Frontal cortex (tissue), 3 donors: ENCODE measurements at regions not wholly inside any gene's neighbourhood (a gene's known extent, or its start where the extent isn't known, plus 50 kb on each side); places are given as distances from the start of the nearest gene placed in this dataset.

Experiments used
- DNase-seq, 2 donors: peaks; one replicate each; pipeline ENCODE4 v3.0.0; 2012; ENCODE audit warnings: low spot score in 2 of 2
- FAIRE-seq: peaks from 2 replicates; lab custom pipeline; 2012; peaks lifted over from hg19 to GRCh38; lab: Jason Lieb, UNC
- donor health status: control.
- donor health status: control.
- donor health status: control.

DNA sequence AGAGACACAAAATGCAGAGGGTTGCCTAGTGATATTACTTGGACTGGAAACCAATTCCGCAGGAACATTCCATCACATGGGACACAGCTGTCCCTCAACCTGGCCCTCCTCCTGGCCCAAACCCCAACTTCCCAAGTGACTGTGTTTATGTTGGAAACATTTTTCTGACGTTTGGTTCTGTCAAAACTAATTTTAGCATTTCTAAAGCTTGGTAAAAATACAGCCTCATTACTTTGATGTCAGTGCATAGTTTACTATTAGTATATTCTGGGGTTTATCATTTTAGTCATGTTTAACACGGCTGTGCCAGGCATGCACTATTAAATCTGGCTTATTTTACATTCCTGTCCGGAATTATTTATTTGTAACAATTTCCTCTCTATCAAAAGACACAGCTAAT is 69.9 kb downstream of the GLI2 start:
- DNase-seq (no peak), FAIRE-seq (no peak)

DNA sequence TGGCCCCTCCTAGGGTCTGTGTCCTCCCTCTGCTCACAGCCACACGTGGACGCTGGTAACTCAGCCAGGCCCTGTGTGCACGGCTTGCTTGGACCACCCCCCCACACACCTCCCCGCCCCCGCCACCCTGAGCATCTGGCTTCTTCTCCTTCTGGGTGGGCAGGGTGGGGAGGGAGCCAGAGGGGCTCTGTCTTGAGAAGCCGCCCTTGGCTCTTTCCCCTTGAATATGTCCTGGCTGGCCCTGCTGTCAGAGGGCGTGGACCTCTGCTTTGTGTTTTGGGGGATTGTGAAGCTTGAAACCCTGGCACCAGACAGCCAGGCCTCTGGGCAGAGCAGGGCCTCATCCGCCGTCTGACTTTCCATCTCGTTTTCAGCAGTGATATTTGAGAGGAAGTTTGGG is 72.1 kb downstream of the GLI2 start:
- FAIRE-seq (no peak), DNase-seq (no peak)

DNA sequence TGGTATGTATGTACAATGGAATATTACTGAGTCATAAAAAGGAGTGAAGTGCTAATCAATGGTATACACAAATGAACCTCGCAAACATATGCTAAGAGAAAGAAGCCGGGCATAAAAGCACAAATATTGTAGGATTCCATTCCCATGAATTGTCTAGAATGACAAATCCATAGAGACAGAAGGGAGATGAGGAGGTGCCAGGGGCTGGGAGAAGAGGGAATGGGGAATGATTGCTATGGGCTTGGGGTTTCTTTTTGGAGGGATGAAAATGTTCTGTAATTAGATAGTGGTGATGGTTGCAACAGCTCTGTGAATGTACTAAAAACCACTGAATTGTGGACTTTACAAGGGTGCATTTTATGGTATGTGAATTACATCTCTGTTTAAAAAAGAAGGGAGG is 73.5 kb downstream of the GLI2 start:
- FAIRE-seq, result no peak
- no peak for DNase-seq

DNA sequence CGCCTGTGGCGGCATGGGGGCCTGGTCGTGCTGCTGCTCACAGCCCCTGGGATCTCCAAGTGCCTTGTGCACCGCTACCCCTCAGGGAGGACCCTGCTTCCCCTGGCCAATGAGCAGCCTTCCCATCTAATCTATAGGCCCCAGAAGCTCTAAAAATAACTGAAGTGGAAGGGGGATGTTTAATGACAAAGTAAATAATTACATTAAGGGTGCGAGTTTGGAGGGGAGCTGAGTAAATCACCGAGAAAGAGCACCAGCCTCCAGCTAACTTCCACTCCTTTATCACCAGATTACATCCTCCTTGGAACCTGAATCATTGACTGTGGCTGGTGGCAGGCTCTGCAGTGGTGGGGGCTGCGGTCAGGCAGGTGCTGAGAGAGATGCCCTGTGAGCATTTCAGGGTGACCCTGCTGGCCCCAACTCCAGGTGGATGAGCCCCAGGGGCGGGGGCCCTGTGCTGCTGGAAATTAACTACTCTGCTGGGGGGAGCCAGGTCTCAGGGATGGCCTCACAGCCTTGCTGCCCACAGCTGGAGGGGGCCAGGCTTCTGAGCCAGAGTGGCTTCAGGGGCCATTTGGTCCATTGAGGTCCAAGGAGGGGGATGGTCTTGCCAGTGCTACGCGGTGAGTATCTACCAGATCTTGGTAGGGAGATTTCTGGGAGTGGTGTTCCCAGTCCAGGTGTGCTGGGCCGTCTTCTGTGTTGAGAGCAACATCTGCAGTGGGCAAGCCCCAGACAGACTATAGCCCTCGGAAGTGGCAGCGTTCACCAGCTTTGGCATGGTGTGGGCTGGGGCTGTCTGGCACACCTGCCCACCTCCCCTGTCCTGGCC is 74.2 kb downstream of the GLI2 start:
- FAIRE-seq (no peak), DNase-seq (no peak)

DNA sequence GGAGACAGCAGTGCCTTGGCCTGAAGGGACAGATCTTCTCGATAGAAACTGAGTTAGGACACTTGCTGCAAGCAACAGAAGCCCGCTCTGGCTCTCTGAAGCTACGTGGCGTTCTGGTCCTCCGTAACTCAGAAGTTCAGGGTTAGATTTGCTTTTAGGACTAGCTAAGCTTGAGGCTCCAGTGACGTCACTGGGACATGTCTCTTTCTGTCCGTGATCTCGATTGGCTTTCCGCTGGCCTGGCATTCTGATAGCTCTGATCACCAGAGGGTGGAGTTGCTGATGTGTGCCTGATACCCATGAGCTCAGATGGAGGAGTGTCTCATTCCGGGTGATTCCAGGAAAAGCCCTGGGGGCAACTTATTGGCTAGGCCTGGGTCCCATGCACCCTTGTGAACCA is 75.0 kb downstream of the GLI2 start:
- FAIRE-seq (no peak), DNase-seq (no peak)

DNA sequence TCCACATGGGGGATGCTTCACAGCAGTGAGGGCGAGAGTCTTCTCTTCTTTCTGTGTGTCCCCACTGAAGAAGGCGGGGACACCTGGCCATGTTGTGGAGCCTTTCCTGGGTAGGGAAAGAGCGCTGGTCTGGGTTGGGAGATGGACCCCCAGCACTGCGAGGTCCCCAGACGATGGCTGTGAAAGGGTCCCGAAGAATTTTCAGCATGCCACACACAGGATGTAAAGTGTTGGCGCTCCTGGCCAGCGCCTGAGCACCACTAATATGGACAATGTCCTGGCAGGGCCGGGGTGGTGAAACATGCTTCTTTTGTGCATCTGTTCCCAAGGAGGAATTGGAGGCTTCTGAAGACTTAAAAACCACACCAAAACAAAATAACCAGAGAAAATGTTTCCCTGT is 77.2 kb downstream of the GLI2 start:
- no peak for FAIRE-seq

DNA sequence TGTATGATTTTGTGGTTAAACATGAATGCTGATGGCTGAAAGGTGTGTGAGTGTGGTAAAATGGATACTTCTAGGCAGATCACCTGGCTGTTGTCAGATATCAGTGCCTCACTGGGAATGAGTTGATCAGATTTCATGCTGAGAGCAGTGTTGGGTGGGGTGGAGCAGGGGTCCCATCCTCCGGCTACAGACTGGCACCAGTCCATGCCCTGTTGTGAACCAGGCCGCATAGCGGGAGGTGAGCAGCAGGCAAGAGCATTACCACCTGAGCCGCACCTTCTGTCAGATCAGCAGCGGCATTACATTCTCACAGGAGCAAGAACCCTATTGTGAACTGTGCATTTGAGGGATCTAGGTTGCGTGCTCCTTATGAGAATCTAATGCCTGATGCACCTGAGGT is 78.7 kb downstream of the GLI2 start:
- FAIRE-seq, result no peak
- no peak for DNase-seq

More for the DNA sequence above, 77.2 kb downstream of the GLI2 start:
- no peak for DNase-seq

DNA sequence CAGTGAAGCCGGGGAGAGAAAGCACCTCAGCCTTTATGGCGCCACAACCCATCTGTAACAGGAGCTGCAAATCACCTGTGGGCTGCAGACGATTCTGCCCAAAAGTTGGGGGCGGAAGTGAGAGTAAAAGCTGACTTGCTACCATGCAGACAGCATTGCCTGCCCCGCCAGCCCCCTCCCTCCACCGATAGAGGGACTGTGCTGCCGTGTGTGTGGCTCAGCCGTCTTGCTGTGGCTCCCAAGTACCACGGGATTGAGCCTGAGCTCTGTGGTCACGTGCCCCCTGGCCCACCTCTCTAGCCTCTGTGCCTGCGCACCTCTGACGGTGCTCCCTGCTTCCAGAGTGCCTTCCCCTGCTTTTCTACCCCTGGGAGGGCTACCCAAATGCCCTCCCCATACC is 79.6 kb downstream of the GLI2 start:
- no peak for DNase-seq
- no peak for FAIRE-seq

DNA sequence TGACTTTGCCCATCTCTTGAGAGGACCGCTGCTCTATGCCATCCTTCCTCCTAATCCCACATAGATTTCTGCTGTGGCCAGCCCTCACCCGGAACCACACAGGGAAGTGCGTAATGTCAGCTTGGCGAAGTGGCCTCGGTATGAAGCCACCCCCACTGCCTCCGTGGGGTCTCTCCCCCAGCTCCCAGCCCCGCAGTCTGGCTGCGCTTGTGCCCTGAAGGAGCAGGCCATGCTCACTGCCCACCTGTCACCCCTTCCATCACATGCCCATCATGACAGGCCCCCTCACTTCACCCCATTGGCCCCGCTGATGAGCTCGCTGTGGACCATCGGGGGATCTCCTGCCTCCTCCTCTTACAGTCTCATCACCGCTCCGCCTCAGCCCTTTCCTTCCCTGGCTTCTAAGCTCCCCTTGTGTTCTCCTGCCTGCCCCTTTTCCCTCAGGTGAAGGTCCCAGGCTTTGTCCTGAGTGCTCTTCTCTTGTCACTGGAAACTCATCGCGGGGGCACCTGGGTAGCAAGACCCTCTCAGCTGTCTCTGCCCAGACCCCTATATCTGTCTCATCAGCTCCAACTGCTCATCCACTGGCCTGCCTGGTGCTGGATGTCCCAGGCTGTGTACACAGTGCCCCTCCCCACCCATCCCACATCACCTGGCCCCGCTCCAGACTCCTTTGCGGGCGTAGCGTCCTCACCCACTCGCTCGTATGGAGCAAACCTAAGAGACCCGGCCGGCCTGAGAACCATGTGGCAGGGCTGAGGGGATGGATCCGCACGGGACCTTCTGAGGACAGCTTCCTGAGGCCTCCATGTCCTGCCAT is 81.7 kb downstream of the GLI2 start:
- FAIRE-seq (no peak), DNase-seq (no peak)

DNA sequence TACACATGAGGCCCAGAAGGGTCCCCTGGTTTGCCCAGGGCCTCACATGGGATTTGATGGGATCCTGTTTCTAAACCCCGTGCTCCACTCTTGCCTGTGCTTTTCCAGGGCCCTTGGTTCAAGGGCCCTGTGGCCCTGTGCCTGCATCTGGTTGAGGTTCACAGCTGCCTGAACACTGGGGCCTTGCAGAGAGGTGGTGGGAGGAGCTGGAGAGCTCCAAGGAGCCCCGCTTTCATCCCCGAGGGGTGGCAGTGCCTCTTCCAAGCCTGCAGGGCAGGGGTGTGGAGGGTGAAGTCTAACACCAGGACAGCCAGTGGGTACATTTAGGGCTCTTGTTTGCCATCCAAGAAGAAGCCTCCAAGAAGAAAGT is 82.3 kb downstream of the GLI2 start:
- DNase-seq (no peak), FAIRE-seq (no peak)

DNA sequence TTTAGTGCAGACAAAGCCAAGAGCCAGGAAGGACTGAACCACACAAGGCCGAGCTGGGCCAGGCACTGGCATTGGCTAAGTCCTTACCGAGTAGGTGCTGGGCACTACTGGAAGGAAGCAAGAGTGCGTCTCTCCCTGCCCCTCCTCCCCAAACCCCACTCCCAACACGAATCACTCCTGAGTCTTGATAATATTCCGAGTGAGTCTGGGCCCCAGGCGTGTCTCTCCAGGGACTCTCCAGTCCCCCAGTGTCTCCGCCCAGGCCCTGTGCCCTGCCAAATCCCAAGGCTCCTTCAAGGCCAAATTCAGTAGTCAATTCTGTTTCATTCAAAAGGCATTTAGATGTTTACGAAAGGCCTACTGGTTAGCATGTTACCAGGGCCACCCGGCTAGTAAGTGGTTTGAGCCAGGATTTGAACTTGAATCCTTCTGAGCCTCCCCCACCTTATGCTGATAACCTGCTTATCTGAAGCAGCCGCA is 82.8 kb downstream of the GLI2 start:
- FAIRE-seq (no peak), DNase-seq (no peak)

DNA sequence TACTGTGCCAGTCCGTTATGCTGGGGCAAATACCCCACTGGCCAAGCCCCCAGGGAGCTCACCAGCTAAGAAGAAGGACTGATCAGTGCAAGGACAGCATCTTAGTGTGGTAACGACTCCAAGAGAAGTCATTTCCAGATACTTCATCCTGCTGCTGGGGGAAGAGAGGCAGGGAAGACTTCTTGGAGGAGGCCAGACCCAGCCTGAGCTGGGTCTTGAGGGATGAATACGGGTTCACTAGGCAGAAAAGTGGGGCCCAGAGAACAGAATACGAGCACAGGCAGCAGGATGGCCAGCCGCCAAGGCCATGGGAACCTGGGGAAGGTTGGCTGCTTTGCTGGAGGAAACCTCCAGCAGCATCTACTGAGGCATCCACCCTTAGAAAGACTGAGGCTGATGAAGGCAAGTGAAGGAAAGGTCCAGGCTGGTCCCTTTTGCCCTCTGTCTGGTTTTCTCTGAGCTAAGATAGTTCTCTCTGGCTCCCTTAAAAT is 84.1 kb downstream of the GLI2 start:
- no peak for DNase-seq
- no peak for FAIRE-seq

DNA sequence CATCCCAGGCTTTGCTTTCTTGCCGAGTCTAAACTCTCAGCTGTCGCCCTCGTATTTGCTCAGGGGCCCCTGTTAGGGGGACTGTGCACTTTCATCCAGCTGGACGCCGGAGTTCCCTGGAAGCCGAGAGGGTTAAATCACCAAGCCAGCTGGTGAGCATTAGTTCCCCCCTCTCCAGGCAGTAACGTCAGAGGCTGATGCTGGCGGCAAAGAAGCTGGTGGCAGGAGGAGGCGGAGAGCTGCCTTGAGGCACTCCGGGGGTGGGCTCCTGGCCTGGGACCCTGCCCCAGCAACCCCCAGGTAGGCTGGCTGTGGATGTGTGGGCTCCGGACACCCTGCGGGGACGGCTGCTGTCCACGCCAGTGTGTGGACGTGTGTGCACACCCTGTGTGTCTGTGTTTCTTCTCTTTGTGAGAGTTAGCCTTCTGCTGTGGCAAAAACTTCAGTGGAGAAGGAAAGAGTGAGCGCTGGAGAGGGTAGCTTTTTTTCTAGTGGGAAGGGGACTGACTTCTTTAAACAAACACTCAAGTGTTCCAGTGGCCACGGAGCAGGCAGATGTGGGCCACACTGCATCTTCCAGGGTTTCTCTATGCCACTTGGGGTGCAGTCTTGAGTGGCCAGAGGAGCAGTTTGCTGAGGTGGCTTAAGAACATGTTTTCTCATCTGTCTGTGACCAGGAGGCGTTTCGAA is 84.7 kb downstream of the GLI2 start:
- no peak for FAIRE-seq
- DNase-seq, result no peak

DNA sequence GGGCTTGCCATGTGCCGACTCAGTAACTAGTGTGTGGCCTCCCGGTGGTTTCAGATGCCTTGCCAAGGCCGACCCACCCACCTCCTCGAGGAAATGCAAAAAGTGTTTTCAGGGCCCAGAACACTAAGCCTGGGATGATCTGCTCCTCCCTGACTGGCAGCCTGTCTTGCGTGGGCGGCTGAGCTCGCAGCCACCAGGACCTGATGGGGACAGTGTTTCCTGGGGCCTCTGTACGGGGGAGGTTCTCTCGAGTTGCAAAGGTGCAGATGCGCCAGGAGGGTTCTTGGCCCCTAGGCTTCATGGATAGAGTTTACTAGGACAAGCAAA is 85.2 kb downstream of the GLI2 start:
- DNase-seq (no peak), FAIRE-seq (no peak)

DNA sequence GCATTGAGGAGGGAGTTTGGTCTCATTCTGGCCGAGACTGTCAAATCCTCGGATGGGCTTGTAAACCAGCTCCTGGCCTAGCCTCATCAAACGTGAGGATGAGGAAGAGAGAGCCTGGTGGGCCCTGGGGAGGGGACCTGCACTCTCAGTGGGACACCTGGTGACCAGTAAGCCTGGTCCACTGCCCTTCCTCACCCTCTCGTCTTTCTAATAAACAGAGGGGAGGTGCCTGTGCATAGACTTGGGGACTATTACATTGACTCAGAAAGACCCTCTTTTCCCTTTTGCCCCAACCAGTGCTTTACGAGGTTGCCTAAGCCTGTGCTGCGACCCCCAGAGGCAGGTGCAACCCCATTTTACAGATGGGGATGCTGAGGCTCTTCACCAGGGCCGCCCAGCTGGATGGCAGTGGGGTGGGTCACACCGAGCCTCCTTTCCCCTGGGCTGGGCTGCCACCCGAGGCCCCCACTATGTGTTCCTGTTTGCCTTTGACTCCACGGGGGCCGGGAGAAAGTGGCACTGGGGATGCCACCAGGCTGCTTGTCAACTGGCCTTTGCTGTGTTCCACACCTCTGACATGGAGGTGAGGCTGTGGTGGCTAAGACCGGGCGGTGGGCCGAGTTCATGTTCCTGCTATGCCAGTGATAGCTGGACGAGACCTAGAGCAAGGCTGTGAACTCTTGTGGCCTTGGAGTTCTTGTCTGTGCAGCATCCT is 85.9 kb downstream of the GLI2 start:
- FAIRE-seq (no peak), DNase-seq (no peak)

DNA sequence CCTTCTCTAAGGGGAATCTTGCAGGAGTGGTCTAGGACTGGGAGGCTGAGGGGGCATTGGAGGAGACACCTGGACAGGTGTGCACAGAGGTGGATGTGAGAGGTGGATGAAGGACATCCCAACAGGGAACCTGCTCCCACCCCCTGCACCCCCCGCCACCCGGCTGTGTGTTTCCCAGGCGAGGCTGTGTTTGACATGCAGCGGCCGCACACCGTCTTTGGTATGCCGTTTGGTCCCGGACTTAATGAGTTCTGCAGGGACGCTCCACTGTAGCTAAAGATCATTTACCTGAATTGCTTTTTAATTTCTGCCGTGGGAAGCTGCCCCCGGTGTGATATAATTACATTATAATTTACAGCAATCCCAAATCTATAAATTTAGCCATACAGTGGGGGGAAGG is 87.3 kb downstream of the GLI2 start:
- FAIRE-seq, result no peak
- no peak for DNase-seq

DNA sequence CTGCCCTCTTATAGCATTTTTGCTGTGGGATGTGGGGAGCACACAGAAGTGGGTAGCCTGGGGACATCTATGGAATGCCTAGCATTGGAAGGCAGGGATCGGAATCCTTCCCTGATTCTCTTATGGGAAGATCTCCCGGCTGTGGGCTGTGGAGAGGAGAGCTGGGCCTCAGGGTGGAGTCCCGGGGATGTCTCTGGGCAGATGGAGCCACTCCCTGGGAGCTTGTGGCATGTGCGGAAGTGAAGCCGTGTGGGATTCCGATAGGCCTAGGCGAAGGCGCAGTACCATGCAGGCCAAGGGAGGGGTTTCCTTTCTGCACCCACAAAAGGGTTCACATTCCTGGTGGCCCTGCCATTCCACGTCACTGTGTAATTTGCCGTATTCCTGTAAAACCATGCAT is 87.9 kb downstream of the GLI2 start:
- DNase-seq, result no peak
- no peak for FAIRE-seq

DNA sequence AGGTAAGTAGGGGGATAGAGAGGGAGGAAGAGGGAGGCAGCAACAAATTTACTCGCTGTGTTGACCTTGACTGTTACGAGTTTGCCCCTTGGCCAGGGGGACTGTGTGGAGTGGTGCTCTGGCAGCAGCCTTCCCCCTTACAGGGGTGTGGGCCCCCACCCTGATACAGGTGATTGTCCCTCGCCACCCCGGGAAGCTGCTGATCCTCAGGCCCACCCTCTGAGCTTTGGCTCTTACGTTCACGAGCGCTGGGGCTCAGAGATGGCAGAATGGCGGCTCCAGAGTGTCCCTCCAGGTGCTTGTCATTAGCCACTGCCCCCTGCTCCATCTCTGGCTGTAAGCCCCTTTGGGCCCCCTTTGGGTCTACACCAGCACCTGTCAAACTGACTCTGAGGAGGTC is 88.6 kb downstream of the GLI2 start:
- FAIRE-seq (no peak), DNase-seq (no peak)

DNA sequence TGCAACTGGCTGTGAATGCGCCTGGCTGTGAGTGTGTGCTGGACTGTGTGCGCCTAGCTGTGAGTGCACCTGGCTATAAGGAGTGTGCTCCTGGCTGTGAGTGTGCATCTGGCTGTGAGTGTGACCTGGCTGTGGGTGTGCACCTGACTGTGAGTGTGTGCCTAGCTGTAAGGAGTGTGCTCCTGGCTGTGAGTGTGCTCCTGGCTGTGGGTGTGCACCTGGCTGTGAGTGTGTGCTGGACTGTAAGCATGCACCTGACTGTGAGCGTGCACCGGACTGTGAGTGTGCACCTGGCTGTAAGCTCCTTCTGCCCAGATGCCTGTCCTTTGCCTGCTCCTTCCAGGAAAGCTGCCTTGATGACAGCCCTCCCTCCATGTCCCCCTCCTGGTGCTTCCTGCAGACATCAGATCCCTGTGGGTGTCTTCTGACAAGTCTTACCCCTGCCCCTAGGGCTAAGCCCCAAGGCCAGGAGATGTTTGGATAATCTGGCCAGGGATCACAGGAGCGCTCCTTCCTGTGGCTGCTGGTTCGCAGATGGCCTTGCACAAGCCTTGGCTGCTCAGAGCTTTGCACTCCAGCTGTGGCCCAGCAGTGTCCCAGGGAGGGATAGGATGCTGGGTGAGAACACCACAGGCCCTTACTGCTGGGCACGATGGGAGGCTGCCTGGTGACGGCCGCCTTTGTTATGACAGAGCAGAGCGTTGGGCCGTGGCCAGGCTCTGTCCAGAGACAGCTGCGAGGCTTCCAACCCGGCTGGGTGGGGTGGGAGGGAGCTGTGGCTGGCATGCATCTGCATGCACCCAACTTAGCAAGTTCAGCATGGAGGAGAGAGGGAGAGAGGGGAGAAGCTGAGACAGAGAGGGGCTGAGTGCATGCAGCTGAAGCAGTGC is 89.9 kb downstream of the GLI2 start:
- DNase-seq, result peak; percentile 67 to 73
- FAIRE-seq, result no peak
